Stimulated activated CD4-positive, alpha-beta T cell treated with anti-CD3 and anti-CD28 coated beads, Interleukin-15, amount 100 ng/mL, for 1 hour (primary cell): ENCODE measurements at regions not wholly inside any gene's neighbourhood (a gene's known extent, or its start where the extent isn't known, plus 50 kb on each side); places are given as distances from the start of the nearest gene placed in this dataset.

Experiments
- DNase-seq, 2 donors: peaks; one replicate each; pipeline ENCODE4 v3.0.0-alpha.2; 2020; ENCODE audit warnings: low read depth in 1 of 2, low spot score in 1 of 2

DNA sequence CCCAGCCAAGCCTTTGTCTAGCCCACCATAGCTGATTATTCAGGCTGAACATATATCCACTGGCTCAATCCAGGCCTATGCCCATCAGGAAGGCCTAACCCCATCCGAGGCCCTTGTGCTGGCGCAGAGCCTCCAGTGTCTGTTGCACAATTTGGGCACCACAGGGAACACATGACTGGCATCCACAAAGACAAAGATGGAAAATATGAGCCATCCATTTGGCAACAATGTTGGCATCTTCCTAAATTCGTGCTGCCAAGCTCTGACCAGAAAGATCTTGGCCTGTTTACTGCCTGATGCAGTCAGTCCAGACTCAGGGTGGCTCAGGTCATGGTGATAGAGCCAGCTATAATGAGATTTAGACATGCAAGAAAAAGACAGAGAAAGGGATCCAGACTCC, 233.8 kb downstream of the PIK3R1 start:
- no peak for DNase-seq

DNA sequence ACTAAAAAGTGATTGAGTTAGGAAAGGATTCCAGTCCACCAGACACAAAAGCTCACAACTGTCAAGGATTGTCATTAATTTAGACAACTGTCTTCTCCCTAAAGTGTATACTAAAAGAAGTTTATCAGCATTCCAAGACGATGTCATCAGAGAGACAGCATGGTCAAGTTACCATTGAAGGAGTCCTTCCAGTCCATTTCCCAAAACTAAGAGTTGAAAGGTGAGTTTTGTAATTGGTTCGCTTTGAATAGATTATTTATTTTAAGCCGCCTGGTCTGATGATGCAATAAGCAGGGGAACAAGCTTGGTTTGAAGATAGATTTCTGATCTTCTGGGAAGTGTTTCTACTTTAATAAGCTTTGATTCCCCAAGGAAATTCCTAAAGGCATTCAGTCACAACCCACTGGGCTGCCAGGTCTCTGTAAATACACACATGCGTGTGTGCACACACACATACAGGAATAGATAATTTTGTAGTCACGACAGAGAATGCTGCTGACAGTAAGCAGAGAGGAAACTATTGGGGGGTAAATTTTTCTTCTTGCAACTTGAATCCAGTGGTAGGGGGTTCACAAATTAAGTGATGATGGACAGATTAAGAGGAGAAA, 234.8 kb downstream of the PIK3R1 start:
- no peak for DNase-seq

DNA sequence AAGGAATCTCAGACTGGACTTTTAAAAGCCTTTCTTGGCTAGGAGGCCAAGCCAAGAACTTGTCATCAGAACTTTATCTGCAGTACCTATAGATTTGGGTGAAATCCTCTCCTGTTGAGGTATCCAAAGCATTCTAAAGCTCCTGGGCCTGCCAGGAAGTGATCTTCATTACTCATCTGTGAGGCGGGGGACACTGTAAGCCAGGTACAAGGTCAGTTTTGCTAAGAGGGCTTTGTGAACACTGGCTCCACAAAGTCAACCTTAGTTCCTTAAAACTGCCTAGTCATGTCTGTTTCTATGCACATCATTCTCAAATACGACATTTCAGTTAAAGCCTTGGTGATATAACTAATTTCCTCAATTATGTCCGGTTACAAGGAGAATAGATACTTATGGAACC, 236.7 kb downstream of the PIK3R1 start:
- no peak for DNase-seq

DNA sequence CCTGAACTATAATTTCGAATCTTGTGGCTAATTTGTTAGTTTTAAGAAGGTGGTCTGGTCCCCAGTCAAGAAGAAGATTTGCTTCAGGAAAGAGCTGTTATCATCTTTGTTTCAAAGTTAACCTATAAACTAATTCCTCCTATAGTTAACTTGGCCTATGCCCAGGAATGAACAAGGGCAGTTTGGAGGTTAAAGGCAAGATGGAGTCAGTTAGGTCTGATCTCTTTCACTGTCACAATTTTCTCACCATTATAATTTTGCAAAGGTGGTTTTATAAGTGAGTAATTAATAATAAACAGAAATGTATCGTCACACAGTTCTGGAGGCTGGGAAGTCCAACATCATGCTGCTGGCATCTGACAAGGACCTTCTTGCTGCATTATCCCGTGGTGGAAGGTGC, 238.6 kb downstream of the PIK3R1 start:
- no peak for DNase-seq

DNA sequence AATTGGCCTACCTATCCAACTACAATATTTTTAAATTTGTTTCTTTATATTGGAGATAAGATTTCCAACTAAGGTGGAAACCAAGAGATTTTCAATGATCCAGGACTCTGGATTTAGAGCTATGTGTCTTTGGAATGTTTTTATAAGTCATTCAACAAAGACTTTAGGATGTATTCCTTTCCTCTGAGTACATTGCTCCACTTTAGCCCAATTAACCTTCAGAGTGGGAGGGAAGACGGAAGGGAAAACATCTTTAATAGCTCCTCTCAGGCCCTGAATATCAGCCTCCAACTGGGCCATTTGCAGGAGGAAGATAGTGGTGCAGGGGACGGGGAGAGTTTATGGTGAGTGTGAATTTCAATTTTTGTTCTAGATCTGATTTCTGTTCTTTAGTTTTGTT, 239.2 kb downstream of the PIK3R1 start:
- no peak for DNase-seq

DNA sequence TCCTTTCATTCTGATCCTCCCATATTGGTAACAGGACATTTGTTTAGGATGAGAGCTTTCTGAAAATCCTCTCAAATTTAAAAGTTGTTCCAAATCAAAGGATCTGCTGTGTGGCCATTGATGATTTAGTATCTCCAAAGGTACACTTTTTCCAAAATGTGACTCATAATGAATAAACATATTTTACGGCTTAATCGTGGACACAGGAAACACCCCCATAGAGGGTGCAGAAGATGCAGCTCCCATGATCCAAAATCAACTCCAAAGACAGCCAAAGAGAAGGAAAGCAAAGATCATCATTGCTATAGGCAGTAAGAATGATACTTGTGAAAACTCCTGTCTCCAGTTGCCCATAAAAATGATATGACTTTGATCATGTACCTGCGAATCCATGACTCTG, 239.7 kb downstream of the PIK3R1 start:
- DNase-seq: no peak

DNA sequence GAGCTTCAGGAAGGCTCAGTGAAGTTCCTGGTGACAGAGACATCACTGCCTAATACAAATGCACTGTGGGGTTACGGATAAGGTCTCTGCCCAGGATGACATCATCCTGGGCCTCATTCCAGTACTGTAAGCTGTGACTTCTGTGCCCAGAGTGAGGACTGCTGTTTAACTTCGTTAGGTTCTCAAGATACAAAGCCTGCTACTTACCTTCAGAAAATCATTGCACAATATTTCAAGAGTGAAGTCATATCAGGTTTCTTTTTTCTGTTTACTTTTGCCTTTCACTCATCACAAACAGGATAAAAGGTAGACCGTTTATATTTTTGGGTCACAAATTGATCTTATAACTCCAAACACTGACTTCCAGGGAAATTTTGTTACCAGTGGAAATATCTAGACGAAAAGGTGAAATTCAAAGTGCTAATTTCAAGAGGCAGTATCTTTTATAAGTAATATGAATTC, 241.2 kb downstream of the PIK3R1 start:
- no peak for DNase-seq

DNA sequence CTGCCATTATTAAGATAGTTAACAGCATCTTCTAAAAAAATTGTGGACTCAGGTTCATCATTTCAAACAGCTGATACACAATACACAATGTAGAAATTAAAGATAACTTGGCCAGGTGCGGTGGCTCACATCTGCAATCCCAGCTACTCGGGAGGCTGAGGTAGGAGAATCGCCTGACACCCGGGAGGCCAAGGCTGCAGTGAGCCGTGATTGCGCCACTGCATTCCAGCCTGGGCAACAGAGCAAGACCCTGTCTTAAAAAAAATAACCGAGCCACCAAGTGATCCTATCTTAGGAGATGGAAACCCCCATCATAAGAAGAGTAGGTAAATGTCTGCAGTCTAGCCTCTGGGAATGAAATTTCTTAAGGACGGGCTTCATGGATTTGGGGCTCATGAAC, 241.7 kb downstream of the PIK3R1 start:
- DNase-seq: no peak

DNA sequence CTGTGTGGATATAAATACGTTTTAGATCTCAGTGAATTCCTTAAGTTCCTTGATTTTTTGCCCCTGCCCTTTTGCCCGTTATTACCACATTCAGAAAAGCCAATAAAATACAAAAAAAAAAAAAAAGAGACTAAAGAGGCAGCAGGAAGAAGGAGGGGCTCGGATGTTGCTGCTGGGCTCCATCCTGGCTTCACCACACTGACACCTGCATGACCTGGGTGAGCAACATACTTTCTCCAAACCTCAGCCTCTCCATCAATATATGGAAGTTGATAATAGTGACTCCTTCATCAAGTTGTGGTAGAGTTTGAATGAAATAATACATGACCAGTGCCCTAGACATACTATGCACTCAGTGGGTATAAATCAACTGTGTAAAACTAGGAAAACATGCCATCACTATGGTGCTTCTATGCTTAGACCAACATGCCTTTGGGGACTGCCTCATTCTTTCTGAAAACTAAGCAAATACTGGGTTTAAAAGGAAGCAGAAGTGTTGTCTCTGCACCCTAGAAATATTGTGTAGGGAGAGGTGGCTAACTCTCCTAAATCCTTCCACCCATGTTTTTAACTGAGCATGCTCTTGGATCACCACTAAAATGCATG, 243.0 kb downstream of the PIK3R1 start:
- no peak for DNase-seq

DNA sequence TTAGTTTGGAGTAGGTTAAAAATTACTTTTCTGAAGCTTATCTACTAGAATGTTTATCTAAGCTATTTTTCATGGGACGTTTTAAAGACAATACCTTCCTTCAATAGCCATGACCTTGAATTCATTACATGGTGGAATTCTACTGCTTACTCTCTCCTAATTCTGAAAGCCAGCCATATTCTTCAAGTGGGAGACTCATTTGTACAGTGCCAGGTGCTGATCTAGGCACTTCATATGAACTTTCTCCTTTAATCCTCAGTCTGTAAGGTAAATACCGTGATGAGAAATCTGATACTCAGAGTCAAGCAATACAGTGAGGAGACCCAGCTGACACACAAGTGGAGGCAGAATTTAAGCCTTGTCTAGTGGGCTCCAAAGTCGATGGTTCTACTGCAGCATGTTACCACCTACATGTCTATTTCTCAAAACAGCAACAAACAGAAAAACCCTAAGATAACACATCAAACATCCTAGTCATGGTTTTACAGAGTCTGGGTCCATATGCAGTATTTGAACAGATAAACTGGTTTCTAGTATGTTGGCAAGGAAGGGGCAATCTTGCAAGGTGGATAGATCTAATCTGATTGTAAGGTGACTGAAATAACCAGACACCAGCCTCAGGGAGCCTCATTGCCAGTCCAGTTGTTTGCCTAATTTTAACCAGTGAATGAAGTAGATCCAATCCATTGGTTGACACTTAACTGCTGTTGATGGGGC, 243.7 kb downstream of the PIK3R1 start:
- DNase-seq: no peak

DNA sequence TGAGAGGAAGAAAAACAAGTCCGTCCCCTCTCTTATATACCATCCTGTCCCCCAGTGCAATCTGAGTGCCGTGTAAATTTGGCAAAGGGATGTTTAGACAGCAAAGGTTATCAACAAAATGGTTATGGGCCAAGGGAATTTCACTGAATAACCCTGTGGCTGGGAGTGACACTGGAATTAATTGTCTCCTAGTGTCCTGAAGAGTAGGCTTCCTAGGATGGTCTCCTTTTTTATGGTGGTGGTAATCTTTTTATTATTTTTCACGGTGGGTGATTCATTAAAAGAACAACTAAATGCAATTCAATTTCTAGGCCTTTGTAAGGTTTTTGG, 244.2 kb downstream of the PIK3R1 start:
- no peak for DNase-seq

DNA sequence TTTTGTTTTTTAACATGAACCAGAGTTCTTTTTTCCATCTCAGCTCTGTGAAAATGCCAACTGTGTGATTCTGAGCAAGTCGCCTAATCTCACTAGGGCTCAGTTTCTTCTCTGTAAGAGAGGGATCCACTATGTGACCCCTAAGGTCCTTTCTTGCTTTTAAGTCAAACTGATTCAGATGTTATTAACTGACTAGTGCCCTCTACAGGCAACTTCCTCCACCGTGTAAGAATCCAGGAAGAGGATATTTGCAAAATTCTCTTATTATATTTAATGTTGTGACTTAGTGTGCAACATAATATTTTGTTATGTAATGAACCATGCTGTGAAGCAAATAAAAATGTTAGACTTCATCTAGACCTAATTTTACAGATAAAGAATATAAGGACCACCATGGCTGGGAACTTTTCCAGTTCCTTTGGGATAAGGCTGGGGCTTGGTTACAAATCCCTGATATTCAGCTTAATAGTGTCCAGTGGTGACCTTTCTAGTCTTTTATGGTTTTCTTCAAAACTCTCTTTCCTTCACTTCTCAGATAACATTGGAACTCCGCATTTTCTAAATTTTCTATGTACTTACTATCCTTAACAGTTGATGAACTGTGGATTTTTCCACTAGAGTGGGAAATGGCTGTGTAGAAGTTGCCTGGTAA, 244.7 kb downstream of the PIK3R1 start:
- no peak for DNase-seq

DNA sequence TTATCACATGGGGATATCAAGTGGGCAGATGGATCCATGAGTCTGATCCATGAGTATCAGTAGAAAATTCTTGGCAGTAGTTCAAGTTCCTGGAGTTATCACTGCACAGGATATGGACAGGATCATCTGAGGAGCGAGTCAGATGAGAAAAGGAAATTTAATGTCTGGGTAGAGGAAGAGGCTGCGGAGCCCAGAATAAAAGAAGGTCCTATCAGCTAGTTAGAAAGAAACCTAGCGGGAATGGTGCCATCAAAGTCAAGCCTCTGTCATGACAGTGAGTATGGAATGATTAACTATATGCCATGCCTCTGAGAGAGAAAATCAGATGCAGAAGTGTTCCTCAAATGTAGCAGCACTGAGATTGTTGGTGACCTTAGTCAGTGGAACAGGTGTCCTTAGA, 248.1 kb downstream of the PIK3R1 start:
- DNase-seq: no peak

DNA sequence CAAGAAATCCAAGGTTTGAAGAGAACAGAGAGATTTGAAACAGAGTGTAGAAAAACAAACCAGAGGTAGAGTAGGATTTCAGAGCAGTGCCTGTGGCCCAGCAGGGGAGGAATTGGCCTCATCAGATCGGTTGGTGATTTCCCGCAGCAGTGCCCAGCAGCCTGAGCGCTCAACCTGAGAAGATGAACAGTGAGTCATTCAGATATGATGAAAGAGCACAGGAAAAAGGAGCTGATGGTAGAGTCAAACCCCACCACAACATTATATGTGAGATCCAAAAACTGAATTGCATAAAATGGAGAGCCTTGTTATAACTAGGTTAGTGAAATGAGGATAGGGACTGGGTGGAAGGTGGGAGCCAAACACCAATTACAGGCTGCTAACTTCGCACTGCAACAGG, 248.9 kb downstream of the PIK3R1 start:
- peak in 1 of 2 donors; percentile 18 for DNase-seq

DNA sequence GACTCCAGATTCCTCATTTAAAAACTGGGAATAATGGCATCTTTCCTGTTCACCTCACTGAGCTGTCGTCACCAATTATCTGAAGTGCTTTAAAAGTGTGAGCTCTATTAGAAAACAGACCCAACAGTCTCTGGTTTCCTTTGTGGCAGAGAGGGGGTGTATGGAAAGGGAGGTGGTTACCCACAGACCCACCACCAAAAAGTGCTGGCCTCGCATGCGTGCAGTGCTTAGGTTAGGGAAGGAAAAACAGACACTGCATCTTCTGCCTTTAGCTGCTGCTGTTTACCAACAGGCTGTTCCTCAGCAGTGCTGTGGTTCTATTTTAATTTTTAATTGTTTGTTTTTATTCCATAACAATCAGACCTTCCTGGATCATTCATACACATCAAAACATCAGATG, 249.6 kb downstream of the PIK3R1 start:
- no peak for DNase-seq

DNA sequence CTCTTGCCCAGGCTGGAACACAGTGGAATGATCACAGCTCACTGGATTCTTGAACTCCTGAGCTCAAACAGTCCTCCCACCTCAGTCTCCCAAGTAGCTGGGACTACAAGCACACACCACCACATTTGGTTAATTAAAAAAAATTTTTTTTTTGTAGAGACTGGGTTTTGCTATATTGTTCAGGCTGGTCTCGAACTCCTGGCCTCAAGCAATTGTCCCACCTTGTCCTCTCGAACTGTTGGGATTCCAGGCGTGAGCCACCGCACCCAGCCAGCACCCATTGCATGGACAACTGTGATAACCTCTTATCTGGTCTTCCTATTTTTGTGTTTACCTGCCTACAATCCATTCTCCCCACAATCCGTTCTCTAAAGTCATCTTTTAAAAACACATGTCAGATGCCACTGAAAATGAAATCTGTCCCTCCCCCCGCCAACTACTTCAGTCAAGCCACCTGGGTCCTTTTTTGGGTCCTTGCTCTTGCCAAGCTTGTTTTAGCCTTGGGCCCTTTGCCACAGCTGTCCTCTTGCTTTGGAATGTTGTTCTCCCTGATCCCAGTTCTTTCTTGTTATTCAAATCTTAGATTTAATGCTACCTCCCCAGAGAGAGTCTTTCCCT, 250.5 kb downstream of the PIK3R1 start:
- DNase-seq: no peak

DNA sequence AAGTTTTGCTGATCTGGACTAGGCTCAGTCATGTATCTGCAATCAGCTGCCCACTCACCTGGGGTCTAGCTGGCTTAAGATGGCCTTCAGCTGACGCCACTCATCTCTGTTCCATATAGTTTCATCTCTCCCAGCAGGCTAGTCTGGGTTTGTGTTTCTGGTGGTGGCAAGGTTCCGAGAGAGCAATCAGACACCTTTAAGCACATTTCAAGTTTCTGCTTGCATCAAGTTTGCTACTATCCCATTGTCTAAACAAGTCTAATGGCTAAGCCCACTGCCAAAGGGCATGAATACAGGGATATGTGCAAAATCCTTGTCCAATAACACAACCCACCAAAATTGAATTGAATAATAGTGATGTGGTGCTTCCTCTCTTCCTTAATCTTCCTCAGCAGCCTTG, 251.7 kb downstream of the PIK3R1 start:
- DNase-seq: no peak

DNA sequence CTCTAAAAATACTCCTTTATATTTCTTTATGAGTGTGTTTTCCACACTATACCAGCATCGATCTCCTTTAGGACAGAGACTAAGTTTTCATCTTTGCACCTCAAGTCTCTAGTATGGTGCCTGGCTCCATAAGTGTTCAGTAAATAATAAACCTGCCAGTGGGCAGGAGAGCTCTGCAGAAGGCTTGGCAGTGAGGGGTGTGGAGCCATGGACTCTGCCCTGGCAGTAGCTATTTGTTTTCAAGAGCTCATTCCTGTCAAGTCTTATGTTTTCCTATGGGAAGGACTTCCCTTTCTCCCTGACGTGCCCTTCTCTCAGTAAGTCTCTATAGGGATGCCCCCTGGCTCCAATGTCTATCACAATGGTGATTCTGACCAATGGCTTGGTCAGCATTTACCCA, 252.2 kb downstream of the PIK3R1 start:
- DNase-seq: no peak

DNA sequence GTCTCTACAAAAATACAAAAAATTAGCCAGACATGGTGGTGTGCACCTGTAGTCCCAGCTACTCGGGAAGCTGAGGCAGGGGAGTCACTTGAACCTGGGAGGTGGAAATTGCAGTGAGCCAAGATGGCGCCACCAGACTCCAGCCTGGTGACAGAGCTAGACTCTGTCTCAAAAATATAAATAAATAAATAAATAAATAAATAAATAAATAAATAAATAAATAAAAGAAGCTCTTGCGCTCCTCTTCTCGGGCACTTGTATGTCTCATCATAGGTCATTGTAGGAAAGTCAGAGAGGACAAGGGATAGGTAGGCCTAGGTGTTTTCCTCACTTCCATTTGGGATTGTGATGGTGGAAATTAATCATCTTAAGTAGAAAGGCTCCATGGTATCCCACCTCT, 252.8 kb downstream of the PIK3R1 start:
- DNase-seq: no peak

DNA sequence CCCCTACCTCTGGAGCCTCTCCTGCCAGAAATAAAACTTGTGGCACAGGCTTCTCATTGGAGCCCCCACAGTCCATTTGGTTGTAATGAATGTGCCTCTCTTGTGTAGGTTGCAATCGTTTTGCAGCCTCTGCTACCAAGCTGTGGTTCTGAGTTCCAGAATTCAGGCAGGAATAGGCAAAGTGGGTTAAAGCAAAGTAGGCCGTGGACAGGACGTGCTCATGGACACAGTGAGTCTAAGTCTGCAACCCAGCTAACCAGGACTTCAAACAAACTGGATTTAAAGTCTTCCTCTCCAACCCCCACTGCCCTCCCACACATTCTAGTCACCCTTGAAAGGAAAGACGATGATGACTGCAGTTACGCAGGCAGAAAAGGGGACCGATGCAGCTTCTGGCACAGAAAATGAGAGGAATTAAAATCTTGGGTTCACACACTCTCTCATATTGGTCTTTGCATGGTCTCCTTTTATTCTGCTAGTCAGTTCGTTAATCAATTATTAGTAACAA, 260.0 kb downstream of the PIK3R1 start:
- no peak for DNase-seq

DNA sequence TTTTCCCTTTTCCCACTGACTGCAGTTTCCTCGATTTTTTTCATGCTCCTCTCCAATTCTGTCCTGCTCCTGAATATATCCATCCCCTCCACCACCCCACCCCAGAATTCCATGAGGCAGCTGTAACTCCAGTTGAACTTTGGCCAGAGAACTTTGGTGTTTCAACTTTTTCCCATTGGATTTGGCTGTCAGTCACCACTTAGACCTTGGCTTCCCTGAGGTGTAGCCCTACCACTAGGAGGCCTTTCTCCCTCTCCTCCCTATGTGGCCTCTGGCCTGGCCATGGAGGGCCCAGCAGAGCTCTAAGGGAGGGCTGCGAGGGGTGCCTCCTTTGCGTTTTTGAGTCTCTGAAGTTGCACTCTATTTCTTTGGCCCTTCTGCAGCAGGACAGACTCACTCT, 261.3 kb downstream of the PIK3R1 start:
- DNase-seq: no peak
